Activated naive CD8-positive, alpha-beta T cell treated with anti-CD3 and anti-CD28 coated beads for 36 hours (primary cell): ENCODE measurements at regions not wholly inside any gene's neighbourhood (a gene's known extent, or its start where the extent isn't known, plus 50 kb on each side); places are given as distances from the start of the nearest gene placed in this dataset.

Experiments
- DNase-seq: peaks from one replicate; pipeline ENCODE4 v3.0.0; 2021
- H3K27ac Mint-ChIP-seq: one replicate; pipeline ENCODE4 v1.8.0; 2022; ENCODE audit warnings: mild to moderate bottlenecking, moderate library complexity, mixed read lengths
- H3K27me3 Mint-ChIP-seq: one replicate; pipeline ENCODE4 v1.8.0; 2022; ENCODE audit warnings: mild to moderate bottlenecking, mixed read lengths
- H3K36me3 Mint-ChIP-seq: one replicate; pipeline ENCODE4 v1.8.0; 2021; ENCODE audit warnings: mild to moderate bottlenecking, mixed read lengths
- H3K4me1 Mint-ChIP-seq: one replicate; pipeline ENCODE4 v1.8.0; 2021; ENCODE audit warnings: mixed read lengths
- H3K4me3 Mint-ChIP-seq: one replicate; pipeline ENCODE4 v1.8.0; 2022; ENCODE audit warnings: mild to moderate bottlenecking, moderate library complexity, mixed read lengths
- H3K9me3 Mint-ChIP-seq: one replicate; pipeline ENCODE4 v1.8.0; 2022; ENCODE audit warnings: mixed read lengths

DNA sequence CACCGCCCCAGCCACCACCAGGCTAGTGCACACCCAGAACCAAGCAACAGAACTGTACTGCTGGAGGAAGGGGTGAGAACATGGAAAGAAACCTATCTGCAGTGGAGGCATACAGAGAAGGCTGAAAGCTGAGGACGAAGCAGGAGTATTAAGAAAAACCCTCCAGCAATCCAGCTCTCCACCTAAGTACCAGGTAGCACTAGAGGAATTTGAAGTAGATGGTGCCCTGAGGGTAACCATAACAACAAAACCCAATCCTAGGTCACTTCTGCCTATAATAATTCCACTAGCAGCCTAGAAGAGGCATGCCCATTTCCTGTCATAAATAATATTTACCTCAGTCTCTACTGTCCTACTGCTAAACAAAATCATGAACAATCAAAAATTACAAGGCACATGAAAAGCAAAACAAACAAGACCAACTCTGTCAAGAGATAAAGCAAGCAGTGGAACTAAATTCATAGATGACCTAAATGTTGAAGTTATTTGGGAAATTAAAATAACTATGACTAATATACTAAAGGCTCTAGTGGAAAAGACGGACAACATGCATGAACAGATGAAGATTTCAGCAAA lies 51.1 kb downstream of the HYCC1 start:
- Mint-ChIP-seq H3K27ac (no peak overlapping the region), H3K9me3 (no peaks in the 10 kb centered on the region), H3K4me1 (no peaks in the 10 kb centered on the region), H3K4me3 (no peak overlapping the region), H3K27me3 (no peaks in the 10 kb centered on the region), H3K36me3 (peaks cover 4% of the 10 kb centered on the region)
- no peak for DNase-seq

DNA sequence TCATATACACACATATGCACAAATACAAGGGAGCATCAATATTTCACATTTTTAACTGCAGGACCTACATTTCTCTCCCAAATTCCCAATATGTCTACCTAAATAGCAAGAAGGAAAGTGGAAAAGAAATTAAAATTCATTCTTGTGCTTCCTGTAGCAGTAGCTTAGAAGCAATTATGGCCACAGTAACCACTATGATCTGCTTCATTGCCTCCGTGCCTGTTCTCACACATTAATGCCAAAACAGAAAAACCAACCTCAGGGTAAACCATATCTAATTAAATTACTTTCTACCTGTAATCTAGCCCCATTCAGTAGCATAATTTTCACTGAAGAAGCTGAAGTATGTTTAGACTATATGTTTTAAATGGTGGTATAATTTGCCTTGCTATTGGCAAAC lies 55.2 kb downstream of the HYCC1 start:
- no peak for DNase-seq
- no peak overlapping the region for H3K27ac Mint-ChIP-seq
- no peaks in the 10 kb centered on the region for H3K27me3 Mint-ChIP-seq
- H3K36me3 Mint-ChIP-seq = peaks cover 6% of the 10 kb centered on the region
- no peaks in the 10 kb centered on the region for H3K4me1 Mint-ChIP-seq
- H3K4me3 Mint-ChIP-seq = no peak overlapping the region
- H3K9me3 Mint-ChIP-seq = no peaks in the 10 kb centered on the region

DNA sequence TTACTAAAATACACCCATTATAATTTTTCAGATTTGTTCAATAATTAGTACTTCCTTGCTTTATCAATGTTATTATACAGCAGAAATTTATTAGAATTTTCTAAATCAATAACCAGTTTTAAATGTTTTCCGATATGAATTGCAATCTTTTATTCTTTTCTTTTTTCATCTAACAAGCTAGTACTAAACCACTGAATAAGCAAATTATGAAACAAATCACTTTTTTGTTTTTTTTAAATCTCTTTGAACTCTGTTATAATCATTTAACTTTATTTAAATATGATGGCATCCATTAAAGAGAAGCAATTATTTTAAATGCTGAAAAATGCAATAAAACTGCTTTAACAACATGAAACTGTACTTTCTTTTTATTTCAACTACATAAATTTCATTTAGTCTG lies 59.7 kb downstream of the HYCC1 start:
- H3K4me1 Mint-ChIP-seq = no peaks in the 10 kb centered on the region
- no peak overlapping the region for H3K27ac Mint-ChIP-seq
- no peak for DNase-seq
- no peaks in the 10 kb centered on the region for H3K27me3 Mint-ChIP-seq
- H3K4me3 Mint-ChIP-seq = no peak overlapping the region
- H3K36me3 Mint-ChIP-seq = peaks cover 4% of the 10 kb centered on the region
- no peaks in the 10 kb centered on the region for H3K9me3 Mint-ChIP-seq

DNA sequence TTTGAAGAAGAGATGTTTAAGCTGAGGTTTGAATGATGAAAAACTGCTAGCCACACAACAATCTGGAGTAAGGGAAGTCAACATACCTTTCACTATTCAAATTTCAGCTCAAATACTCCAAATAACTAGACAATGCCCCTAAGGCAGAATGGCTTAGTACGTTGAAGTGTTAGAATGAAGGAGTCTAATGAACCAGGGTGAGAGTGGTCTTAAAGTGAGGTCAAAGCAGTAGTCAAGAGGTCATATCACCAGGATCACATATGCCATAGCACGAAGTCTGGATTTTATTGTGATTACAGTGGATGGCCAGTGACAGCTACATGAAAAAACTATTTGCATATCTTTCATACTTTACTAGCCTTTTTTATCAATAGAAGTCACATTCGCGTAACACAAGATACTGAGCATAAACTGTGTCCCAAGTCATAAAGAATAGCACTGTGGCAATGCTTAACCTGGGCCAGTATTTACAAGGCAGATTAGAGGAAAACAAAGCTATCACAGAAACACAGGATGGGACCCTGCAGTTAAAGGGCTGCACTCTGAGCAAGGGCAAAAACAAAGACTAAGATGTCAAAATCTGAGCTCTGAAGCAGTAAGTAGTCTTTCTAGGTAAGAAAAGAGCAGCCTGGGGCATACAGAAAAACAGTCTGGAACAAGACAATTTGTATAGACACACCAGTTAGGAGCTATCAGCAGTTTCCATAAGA lies 61.5 kb downstream of the HYCC1 start:
- DNase-seq = no peak
- no peaks in the 10 kb centered on the region for H3K9me3 Mint-ChIP-seq
- no peak overlapping the region for H3K27ac Mint-ChIP-seq
- H3K4me3 Mint-ChIP-seq = no peak overlapping the region
- no peaks in the 10 kb centered on the region for H3K4me1 Mint-ChIP-seq
- peaks cover 4% of the 10 kb centered on the region for H3K36me3 Mint-ChIP-seq
- no peaks in the 10 kb centered on the region for H3K27me3 Mint-ChIP-seq

DNA sequence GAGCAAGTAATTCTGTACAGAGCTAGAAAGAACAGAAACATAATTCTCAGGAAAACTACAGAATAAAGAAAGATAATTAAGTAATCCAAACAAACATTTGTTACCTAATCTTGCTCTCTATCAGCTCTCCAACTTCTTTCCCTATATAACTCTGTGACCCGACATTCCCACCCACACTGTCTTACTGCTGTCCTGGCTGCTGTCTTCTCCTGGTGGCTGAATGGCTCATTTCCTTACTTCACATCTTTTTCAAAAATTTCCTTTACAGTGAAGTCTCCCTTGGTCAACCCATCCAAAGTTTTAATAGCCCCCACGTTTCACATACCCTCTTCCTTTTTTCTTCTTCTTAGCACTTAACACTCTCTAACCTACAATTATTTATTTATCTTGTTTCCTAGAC lies 64.0 kb downstream of the HYCC1 start:
- Mint-ChIP-seq H3K9me3 (no peaks in the 10 kb centered on the region), H3K36me3 (peaks cover 4% of the 10 kb centered on the region), H3K4me3 (no peak overlapping the region), H3K27me3 (no peaks in the 10 kb centered on the region), H3K27ac (no peak overlapping the region), H3K4me1 (no peaks in the 10 kb centered on the region)
- no peak for DNase-seq

DNA sequence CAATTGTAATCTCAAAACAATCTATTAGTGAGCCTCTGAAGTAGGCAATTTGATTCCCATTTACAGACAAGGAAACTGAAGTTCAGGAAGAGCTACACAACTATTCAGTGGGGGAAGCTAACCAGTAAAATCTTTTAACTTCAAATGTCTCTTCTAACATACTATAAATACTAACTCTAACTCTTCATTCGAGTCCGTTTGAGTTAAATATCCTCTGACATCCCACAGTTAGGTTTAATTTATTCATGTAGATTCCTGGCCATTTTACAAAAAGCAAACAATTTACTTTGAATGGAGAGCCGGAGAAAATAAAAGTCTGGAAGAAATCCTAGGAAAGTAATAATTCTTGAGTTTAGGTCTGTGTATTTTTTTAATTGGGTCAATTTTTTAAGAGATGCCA lies 64.7 kb downstream of the HYCC1 start:
- DNase-seq = no peak
- no peaks in the 10 kb centered on the region for H3K27me3 Mint-ChIP-seq
- H3K4me3 Mint-ChIP-seq = no peak overlapping the region
- H3K9me3 Mint-ChIP-seq = no peaks in the 10 kb centered on the region
- peaks cover 4% of the 10 kb centered on the region for H3K36me3 Mint-ChIP-seq
- H3K27ac Mint-ChIP-seq = no peak overlapping the region
- H3K4me1 Mint-ChIP-seq = no peaks in the 10 kb centered on the region

DNA sequence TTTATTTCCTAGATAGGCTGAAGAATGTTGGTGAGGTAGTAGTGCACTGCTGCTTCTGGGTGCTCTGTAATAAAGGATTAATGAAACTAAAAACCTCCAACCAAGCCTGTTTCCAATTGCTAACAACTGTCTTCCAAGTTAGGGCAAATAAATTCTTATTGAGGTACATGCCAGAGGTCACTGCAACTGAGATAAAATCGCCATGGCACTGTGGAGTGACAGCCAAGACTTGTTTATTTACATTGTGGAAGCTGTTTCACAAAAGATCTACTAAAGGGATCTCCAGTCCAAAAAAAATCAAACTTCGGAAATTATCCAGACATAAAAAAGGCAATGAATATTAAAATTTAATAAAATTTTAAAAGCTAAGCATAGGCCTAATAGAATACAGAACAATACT lies 65.2 kb downstream of the HYCC1 start:
- Mint-ChIP-seq H3K4me1 (no peaks in the 10 kb centered on the region), H3K36me3 (peaks cover 4% of the 10 kb centered on the region), H3K27me3 (no peaks in the 10 kb centered on the region), H3K9me3 (no peaks in the 10 kb centered on the region), H3K27ac (no peak overlapping the region), H3K4me3 (no peak overlapping the region)
- DNase-seq = no peak

DNA sequence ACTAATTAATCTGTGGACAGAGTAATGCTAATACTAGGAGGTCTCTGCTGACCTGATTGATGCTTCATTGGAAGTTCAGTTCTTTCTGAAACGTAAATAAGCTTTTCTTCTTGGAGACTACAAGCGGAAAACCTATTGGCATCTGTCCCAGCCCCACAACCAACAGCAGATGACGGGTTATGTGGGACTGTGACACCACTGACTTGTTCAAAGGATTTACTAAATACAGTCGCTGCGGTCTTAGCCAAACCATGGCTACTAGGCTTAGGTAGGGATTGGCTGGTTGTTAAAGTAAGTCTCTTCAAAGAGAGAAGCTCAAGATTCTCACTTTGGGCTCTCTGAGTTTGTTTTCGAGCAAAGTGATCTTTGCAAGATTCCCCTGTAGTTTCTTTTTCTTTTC lies 68.3 kb downstream of the HYCC1 start:
- no peak overlapping the region for H3K4me3 Mint-ChIP-seq
- H3K36me3 Mint-ChIP-seq = peaks cover 5% of the 10 kb centered on the region
- H3K9me3 Mint-ChIP-seq = no peaks in the 10 kb centered on the region
- H3K27me3 Mint-ChIP-seq = no peaks in the 10 kb centered on the region
- no peaks in the 10 kb centered on the region for H3K4me1 Mint-ChIP-seq
- no peak for DNase-seq
- H3K27ac Mint-ChIP-seq = no peak overlapping the region

DNA sequence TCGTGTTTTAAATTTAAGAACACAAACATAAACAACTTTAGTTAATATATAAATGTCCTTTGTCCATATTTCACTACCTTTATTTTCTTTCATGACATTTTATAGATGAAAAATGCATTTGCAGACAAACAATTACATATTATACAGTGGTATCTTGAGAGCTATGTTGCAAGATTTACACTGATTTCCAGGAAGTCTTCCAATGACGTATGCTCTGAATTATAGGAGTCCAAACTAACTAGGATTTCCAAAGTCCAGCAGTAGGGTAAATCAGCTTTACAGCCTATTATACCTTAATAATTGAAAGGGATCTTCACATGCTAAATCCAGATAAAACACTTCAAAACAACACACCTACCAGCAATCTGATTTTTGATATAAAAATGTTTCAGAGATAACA lies 69.4 kb downstream of the HYCC1 start:
- Mint-ChIP-seq H3K9me3 (no peaks in the 10 kb centered on the region), H3K27me3 (no peaks in the 10 kb centered on the region), H3K4me1 (no peaks in the 10 kb centered on the region), H3K36me3 (peaks cover 5% of the 10 kb centered on the region), H3K27ac (no peak overlapping the region), H3K4me3 (no peak overlapping the region)
- no peak for DNase-seq

DNA sequence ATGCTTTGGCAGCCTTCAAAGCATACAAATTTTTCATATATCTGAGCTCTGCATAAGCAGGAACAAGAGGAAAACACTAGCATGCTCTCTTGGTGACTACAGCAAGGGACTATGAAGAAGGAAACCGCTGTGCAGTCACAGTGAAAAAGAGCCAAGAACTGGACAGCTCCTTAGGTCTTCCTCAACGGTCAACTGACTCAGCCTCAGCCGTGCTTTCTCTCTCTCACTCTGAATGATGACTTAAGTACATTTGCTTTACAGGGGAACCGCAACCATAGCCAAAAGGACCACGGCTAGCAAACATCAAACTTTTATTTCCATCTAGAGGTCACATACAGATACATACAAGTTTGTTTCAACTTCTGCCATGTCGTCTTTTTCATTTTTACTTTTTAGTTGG lies 69.9 kb downstream of the HYCC1 start:
- no peak overlapping the region for H3K4me3 Mint-ChIP-seq
- no peaks in the 10 kb centered on the region for H3K9me3 Mint-ChIP-seq
- H3K27me3 Mint-ChIP-seq = no peaks in the 10 kb centered on the region
- no peak overlapping the region for H3K27ac Mint-ChIP-seq
- H3K4me1 Mint-ChIP-seq = no peaks in the 10 kb centered on the region
- peaks cover 5% of the 10 kb centered on the region for H3K36me3 Mint-ChIP-seq
- no peak for DNase-seq

DNA sequence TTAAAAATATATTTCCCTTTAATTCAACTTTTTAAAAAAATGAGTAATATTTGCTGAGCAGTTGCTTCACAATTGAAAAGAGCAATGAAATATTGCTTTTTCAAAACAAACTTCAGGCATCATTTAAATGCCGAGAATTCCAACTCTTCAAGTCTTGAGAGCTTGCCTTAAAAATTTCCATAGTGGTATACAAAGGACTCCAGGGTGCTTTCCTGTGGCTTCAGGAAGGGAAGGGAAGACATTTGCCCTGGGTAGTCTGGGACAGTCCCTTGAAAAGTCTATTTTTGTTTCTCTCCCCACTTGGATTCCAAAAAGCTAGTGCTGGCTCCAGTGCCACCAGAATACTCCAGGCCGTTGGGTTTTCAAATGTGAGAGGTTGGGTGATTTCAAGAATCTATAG lies 71.7 kb downstream of the HYCC1 start:
- H3K27ac Mint-ChIP-seq = no peak overlapping the region
- no peak for DNase-seq
- H3K27me3 Mint-ChIP-seq = no peaks in the 10 kb centered on the region
- peaks cover 5% of the 10 kb centered on the region for H3K36me3 Mint-ChIP-seq
- H3K4me3 Mint-ChIP-seq = no peak overlapping the region
- H3K9me3 Mint-ChIP-seq = no peaks in the 10 kb centered on the region
- no peaks in the 10 kb centered on the region for H3K4me1 Mint-ChIP-seq

DNA sequence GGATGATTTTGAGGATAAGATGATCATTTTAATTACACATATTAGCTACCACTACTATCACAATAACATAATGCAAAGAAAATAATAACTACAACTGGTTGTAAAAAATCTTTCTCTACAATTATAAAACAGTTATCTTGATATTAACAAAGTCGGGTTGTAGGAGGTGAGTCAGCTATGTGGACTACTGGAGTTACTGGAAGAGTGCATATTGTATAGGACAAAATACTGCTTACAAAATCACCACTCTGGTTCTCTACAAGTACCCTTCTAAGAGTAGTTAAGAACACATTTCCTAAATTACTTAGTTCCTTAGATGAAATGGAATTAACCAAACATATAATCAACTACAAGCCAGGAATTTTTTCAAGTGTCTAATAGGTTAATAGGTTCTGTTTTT lies 74.1 kb downstream of the HYCC1 start:
- Mint-ChIP-seq H3K36me3 (peaks cover 3% of the 10 kb centered on the region), H3K4me3 (no peak overlapping the region), H3K9me3 (no peaks in the 10 kb centered on the region), H3K4me1 (no peaks in the 10 kb centered on the region), H3K27me3 (no peaks in the 10 kb centered on the region), H3K27ac (no peak overlapping the region)
- no peak for DNase-seq

DNA sequence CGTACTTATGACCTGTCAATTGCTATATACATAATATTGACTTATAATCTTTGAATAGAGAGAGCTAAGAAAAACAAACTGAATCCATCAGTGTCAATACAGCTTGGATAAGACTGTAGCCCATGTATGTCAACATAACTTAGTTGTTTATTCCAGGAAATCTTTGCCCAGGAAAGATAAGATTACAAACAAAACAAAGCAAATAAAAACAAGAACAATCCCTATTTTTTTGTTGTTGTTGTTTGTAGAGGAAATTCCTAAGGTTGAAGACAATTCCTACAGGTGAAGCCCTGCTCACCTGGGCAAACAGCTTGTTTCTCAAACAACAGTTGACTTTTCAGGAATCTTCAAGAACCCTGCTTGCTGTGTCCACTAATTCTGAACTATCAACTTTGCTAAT lies 76.0 kb downstream of the HYCC1 start:
- Mint-ChIP-seq H3K27ac (no peak overlapping the region), H3K4me1 (no peaks in the 10 kb centered on the region), H3K9me3 (no peaks in the 10 kb centered on the region), H3K4me3 (no peak overlapping the region), H3K36me3 (peaks cover 3% of the 10 kb centered on the region), H3K27me3 (peaks cover 12% of the 10 kb centered on the region)
- no peak for DNase-seq

DNA sequence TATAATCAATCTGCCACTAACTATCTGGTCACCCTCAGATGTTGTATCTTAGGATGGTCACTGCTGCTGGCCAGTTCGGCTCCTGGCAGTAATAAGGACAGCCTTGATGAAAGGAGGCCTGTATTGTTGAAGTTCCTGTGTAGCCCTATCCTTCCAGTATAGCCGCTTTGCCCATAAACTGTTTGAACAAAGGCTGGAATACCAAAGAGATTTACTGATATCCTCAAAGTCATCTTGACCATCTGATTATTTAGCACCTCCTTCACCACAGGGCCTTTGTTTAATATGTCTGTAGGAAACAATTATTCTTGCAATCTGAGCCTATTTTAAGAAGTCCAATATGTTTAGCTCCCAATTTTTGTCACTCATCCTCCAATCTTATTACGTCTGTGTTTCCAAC lies 77.7 kb downstream of the HYCC1 start:
- Mint-ChIP-seq H3K4me1 (no peaks in the 10 kb centered on the region), H3K4me3 (no peak overlapping the region), H3K9me3 (no peaks in the 10 kb centered on the region), H3K27ac (no peak overlapping the region), H3K27me3 (peaks cover 21% of the 10 kb centered on the region), H3K36me3 (peaks cover 3% of the 10 kb centered on the region)
- no peak for DNase-seq

DNA sequence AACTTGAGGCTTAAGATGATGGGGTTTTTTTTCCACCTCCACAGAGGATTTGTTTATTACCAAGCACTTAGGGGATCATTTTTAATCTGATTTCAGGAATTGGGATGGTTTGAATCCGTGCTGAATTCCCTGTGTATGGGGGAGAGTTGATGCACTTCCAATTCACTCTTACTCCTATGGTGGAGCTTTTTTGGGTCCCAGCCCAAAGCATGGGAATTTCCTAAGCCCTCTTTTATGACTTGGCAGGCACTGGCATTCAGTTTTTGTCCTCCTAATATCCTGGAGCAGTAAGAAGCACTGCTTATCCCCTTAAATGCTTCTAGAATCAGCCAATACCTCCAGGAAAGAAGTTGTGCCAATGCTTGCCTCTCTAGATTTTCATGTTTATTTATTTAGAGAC lies 78.7 kb downstream of the HYCC1 start:
- no peak for DNase-seq
- Mint-ChIP-seq H3K9me3 (peaks cover 7% of the 10 kb centered on the region), H3K36me3 (no peaks in the 10 kb centered on the region), H3K4me1 (no peaks in the 10 kb centered on the region), H3K4me3 (no peak overlapping the region), H3K27me3 (peaks cover 21% of the 10 kb centered on the region), H3K27ac (no peak overlapping the region)

DNA sequence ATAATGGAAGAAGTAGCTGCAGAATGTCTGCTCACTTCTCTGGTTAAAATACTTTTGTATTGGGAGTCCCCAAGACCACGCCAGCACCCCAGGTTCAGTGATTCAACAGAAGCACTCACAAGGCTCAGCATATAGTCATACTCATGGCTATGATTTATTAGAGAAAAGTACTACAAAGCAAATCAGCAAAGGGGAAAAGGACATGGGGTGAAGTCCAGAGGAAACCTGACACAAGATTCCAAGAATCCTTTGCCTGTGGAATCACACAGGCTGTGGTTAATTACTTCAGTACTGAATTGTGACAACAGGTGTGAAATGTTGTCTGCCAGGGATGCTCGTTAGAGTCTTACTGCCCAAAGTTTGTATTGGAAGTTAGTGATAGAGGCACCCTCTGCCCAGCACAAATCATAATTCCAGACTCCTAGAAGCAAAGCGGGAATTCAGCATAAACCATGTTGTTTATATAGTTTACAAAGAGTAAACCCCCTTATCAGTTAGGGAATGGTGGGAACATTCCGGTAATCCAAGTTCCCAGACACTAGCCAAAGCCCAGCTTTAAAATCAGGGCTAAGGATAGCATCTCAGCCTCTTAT lies 79.4 kb downstream of the HYCC1 start:
- no peak for DNase-seq
- Mint-ChIP-seq H3K4me3 (no peak overlapping the region), H3K27ac (no peak overlapping the region), H3K36me3 (no peaks in the 10 kb centered on the region), H3K4me1 (no peaks in the 10 kb centered on the region), H3K27me3 (peaks cover 21% of the 10 kb centered on the region), H3K9me3 (peaks cover 7% of the 10 kb centered on the region)
